Psoas muscle (tissue), 7 donors: ENCODE measurements at regions not wholly inside any gene's neighbourhood (a gene's known extent, or its start where the extent isn't known, plus 50 kb on each side); places are given as distances from the start of the nearest gene placed in this dataset.

Experiments used
- ATAC-seq, 4 donors: fragments of 200-7000 bp; cut with Tn5 transposase; one replicate each; pipeline ENCODE4 v1.9.1; 2020; ENCODE audit warnings: moderate library complexity in 3 of 4, mild to moderate bottlenecking in 2 of 4
- DNase-seq, 2 donors: peaks; one replicate each; pipeline ENCODE4 v3.0.0-alpha.2; 2020
- H3K27ac ChIP-seq: fragments of 200-600 bp; one replicate; pipeline ENCODE4 v1.8.0; 2022
- H3K27me3 ChIP-seq, 3 donors: fragments of 200-600 bp in 1 of 3; one replicate each; pipeline versions ENCODE4 v1.6.1 to v1.8.0; 2013 to 2022; ENCODE audit warnings: low read length in 2 of 3, mild to moderate bottlenecking in 2 of 3, moderate library complexity in 1 of 3; ENCODE audit not compliant: insufficient read depth in 3 of 3
- H3K36me3 ChIP-seq, 2 donors: fragments of 200-600 bp in 1 of 2; one replicate each; pipeline versions ENCODE4 v1.6.1 to v1.8.0; 2013 to 2022; ENCODE audit warnings: low read depth in 1 of 2, mild to moderate bottlenecking in 1 of 2, moderate library complexity in 1 of 2; ENCODE audit not compliant: insufficient read depth in 1 of 2
- H3K4me1 ChIP-seq: fragments of 200-600 bp; one replicate; pipeline ENCODE4 v1.8.0; 2022
- H3K4me3 ChIP-seq: fragments of 200-600 bp; one replicate; pipeline ENCODE4 v1.8.0; 2022; ENCODE audit warnings: mild to moderate bottlenecking
- H3K9me3 ChIP-seq: fragments of 200-600 bp; one replicate; pipeline ENCODE4 v1.8.0; 2022
- CTCF ChIP-seq: fragments of 200-600 bp; IDR thresholded peaks from one replicate; pipeline ENCODE4 v1.8.0; 2022; ENCODE audit warnings: antibody characterized with exemption
- WGBS, 3 donors: extraction: QIAGEN DNeasy Blood & Tissue Kit; methylation state at CpG; one replicate each; pipeline versions ENCODE4 v1.1.6 to v1.1.7; 2013; 5-methylcytosine and 5-hydroxymethylcytosine counted together
- intact Hi-C, 2 donors: fragments of 100-400 bp; cut with DNase I; formaldehyde crosslinking; loops; one replicate each; pipeline versions ENCODE4 v1.11.0 to v1.14.2; 2022
- donor health status: healthy with polysubstance abuse.
- donor health status: DM: no; HTN: no; CAD: no; lungs with moderate emphysema.
- donor health status: Bipolar disorder and iron deficiency.
- donor health status: healthy.
- donor health status: DM: yes; HTN: yes; CAD: no.
- donor health status: DM: no; HTN: no; CAD: no.
- donor health status: DM: yes; HTN: yes; CAD: no.

DNA sequence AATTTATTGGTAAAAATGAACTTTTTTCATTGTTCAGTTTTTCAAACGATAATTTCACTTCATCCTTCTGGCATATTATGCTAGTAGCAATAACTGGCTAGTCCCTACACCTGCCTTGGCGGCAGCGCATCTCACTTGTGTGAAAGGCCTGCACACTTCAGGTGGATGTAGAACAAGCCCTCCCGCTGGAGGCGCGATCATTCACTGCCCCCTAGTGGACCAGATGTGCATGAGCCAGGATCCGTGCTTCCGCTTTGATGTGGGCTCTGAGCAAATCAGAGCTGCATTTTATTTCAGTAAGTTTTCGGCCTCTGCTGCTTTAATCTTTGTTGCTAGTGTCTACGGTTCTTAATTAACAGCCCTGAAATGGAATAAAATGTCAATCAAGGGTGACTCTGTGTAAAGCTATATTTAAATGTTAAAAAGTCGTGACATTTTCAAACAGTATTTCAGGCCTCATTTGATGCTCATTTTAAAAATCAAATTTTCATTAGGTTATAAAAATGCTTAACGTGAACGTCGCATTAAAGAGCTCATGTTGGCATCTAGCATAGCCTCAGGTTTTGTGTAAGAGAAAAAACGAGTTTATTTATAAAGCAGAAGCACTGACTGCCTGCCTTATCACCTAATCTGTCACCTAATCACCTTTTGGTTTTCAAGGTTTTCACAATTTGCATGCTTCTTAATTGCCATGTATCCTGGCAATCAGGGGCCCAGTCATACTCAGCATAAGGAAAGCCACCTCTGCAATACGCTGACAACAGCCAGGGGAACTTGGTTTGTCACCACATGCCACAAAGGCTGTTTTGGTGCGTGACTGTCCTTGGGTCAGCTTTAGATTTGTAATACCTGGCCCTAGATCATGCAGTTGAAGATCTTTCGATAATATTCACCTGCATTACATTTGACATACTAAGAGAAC is 112.2 kb downstream of the TEX26 start:
- Histone ChIP-seq H3K9me3 (no peaks in the 10 kb centered on the region), H3K27me3 (peaks cover 0 to 2% (median 0%) of the 10 kb centered on the region in 3 donors), H3K4me3 (no peak overlapping the region), H3K4me1 (peaks cover 11% of the 10 kb centered on the region), H3K36me3 (no peaks in the 10 kb centered on the region), H3K27ac (no peak overlapping the region)
- TF ChIP-seq CTCF = peak; percentile 93
- intact Hi-C loops = loop anchor here in 1 of 2 donors (5.0 to 10.0 kb wide), 2 partner anchors 370 to 912 kb away; no protein-coding TSS in a partner anchor
- 27 to 31% (median 30%) methylated on average over 18 of the region's 18 CpGs for WGBS, 3 donors
- ATAC-seq (peak; percentile 85 to 93 (median 87)), DNase-seq (peak; percentile 74 to 81)

DNA sequence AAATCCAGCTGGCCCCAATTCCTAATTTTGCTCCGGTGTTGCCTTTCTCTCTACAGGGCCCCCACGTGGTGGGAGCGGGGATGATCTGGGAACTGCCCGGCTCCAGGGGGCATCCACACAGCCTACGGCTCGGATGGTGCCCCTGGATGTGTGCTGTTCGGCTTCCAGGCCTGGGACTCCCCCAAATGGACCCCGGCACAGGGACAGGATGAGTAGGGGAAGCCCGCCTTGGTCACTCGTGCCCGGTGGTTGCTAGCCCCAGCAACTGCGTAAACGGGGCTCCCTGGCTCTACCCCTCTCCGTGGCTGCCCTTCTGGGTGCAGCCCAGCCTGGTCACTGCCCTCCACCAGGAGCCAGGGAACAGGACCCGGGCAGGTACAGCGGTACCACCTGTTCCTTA is 111.5 kb downstream of the TEX26 start:
- no peak for DNase-seq
- Histone ChIP-seq H3K36me3 (no peaks in the 10 kb centered on the region), H3K4me3 (no peak overlapping the region), H3K27ac (no peak overlapping the region), H3K27me3 (peaks cover 0 to 2% (median 0%) of the 10 kb centered on the region in 3 donors), H3K4me1 (peaks cover 11% of the 10 kb centered on the region), H3K9me3 (no peaks in the 10 kb centered on the region)
- 36 to 41% (median 40%) methylated on average over 16 of the region's 16 CpGs for WGBS, 3 donors
- peak in 2 of 4 donors; percentile 19 to 33 for ATAC-seq
- TF ChIP-seq CTCF = no peak
- intact Hi-C loops = loop anchor here in 1 of 2 donors (5.0 to 10.0 kb wide), 2 partner anchors 369 to 912 kb away; no protein-coding TSS in a partner anchor

DNA sequence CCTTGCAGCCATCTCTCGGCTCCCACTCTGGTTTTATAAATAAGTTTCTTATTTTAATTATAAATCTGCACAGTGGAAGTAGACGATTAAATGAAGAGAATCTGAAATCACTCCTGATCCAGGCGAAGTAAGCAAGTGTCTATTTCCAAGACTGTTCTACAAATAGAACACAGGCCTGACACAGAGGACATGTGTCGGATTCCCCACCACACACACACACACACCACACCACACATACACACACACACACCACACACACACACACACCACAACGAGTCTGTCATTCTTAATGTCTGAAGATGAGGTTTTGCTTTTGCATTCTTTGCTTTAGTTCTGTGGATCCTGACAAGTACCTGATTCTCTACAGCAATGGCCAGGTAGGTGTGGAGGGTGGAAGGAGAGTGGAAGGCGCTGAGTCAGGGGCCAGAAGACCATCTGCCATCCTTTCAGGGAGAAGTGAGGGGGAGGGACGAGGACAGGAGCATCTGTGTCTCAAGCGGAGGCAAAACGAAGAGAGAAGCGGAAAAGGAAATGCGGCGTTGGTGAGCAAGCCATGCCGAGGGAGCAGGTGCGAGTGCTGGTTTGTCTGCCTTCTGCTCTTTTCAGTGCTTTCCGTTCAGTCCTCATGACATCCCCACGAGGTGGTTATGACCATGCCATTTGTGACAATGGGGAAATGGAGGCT is 110.2 kb downstream of the TEX26 start:
- Histone ChIP-seq H3K4me1 (peaks cover 11% of the 10 kb centered on the region), H3K9me3 (no peaks in the 10 kb centered on the region), H3K36me3 (no peaks in the 10 kb centered on the region), H3K27me3 (peaks cover 0 to 2% (median 0%) of the 10 kb centered on the region in 3 donors), H3K27ac (no peak overlapping the region), H3K4me3 (no peak overlapping the region)
- no peak for ATAC-seq
- 80 to 88% (median 86%) methylated on average over 16 of the region's 16 CpGs for WGBS, 3 donors
- no peak for TF ChIP-seq CTCF
- intact Hi-C loops = loop anchor here in 1 of 2 donors (5.0 to 10.0 kb wide), 2 partner anchors 368 to 910 kb away; no protein-coding TSS in a partner anchor
- DNase-seq = no peak

GRCh38 chr13:31042049-31042448 is 109.6 kb downstream of the TEX26 start:
- H3K4me1 ChIP-seq = peaks cover 8% of the 10 kb centered on the region
- no peak overlapping the region for H3K4me3 ChIP-seq
- ATAC-seq = no peak
- no peak for DNase-seq
- no peaks in the 10 kb centered on the region for H3K36me3 ChIP-seq
- no peaks in the 10 kb centered on the region for H3K9me3 ChIP-seq
- peaks cover 0 to under 1% (median 0%) of the 10 kb centered on the region in 3 donors for H3K27me3 ChIP-seq
- no peak for TF ChIP-seq CTCF
- H3K27ac ChIP-seq = no peak overlapping the region
- WGBS, 3 donors = 42 to 64% (median 62%) methylated on average over 3 of the region's 3 CpGs
- intact Hi-C loops = loop anchor here in 1 of 2 donors (5.0 to 10.0 kb wide), 2 partner anchors 367 to 910 kb away; no protein-coding TSS in a partner anchor
